Stimulated activated CD8-positive, alpha-beta memory T cell treated with anti-CD3 and anti-CD28 coated beads, Interleukin-4, amount 100 ng/mL, for 4 hours (primary cell): ENCODE measurements at regions not wholly inside any gene's neighbourhood (a gene's known extent, or its start where the extent isn't known, plus 50 kb on each side); places are given as distances from the start of the nearest gene placed in this dataset.

Source experiments
- DNase-seq, 2 donors: peaks; one replicate each; pipeline ENCODE4 v3.0.0-alpha.2; 2020; ENCODE audit warnings: low read depth in 2 of 2, low spot score in 1 of 2

DNA sequence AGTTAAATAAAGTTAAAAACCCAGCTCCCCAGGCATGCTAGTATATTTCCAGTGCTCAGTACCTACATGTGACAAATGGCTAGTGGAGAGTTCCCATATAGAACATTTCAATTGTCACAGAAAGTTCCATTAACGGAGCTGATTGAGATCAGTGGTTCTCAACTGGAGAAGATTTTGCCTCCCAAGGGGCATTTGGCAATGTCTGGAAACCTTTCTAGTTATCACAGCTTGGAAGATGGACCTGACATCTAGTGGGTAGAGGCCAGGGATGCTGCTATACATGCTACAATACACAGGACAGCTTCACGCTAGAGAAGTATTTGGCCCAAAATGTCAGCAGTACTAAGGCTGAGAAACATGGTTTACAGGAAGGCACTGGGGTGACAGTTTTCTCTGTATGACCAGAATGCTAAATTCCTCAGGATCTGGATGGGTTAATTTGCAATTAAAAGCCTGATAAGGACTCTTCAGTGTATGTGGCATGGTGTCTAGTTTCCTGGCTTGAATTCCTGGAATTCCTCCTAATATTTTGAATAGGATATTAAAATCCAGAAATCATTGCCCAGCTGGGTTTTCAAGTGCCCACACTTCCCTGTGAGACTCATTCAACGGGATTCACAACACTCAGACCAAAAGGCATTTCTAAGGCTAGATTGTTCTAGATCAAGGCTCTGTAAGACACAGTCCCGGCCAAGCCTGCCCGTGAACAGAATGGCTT, 84.7 kb upstream of the SALL4 start:
- no peak for DNase-seq

DNA sequence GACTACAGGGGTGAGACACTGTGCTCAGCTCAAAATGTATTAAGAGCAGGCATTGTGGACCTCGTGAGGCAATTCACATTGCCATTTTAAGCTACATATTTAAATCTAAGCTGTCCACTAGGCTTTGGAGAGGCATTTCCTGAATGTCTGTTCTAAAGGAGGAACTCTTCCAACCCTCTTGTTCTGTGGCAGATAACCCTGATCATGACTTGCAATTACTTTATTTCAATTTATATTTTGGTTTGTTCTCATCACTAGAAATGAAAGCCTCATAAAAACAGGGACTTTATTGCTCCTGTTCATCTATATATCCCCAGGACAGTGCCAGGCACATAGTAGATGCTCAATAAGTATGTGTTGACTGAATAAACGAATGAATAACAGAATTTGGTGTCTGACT, 84.0 kb upstream of the SALL4 start:
- no peak for DNase-seq

DNA sequence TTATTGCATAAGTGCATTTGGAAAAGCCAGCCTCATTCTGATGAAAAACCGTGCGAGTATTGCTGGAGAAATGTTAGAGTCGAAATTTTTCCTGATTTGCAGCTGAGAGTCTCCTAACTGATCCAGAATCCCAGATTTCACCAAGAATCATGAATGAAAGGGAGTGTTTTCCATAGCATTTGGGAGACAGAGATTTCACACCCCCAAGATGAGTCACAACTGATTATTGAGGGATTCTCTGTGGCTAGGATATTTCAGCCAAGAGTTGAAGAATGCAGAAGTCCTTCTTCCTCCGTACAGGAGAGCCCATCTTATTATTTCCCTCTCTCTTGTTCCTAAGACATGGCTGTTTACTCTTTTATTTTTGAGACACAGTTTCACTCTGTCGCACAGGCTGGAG, 82.2 kb upstream of the SALL4 start:
- DNase-seq = no peak

DNA sequence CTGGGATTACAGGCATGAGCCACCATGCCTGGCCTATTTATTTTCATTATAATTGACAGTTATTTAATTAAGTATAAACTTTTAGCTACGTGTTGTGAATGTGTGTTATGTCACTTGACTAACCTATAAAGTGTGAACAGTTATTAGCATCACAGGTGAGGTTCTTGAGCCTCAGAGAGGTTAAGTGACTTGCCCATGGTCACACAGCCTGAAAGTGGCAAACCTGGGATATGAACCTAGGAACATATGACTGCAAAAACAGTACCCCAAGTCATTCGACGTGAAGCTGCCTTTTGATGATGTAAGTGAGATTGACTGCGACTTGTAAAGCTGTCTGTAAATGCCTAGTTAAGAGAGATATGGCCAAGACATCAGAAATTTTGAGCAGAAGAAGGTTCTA, 77.9 kb upstream of the SALL4 start:
- no peak for DNase-seq

DNA sequence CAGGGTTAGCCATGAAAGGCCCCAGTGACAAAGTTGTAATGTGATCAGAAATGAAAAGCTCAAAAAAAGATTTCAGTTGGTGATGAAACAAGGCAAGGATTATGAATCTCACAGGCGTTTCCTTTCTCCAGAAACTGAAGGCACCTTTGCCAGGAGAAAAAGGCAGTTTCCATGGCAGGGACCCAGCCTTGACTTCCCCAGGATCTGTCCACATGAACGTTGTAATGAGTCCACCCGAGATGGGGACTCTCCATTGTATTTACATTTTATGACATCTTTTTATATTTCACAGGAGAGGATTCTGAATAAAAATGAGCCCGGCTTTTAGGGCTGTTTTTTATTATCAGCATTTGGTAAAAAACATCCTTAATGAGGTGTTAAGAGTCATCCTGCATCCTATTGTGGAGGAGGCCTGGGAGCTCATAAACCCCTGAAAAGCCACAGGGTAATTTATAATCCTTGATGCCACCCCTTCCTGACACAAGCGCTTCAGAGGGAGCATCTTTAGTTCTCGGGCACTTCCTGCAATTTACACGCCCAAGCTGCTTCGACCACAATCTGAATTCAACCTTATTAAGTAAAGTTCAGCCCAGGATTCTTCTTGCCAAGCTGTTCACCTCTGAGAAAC, 74.1 kb upstream of the SALL4 start:
- DNase-seq = no peak

DNA sequence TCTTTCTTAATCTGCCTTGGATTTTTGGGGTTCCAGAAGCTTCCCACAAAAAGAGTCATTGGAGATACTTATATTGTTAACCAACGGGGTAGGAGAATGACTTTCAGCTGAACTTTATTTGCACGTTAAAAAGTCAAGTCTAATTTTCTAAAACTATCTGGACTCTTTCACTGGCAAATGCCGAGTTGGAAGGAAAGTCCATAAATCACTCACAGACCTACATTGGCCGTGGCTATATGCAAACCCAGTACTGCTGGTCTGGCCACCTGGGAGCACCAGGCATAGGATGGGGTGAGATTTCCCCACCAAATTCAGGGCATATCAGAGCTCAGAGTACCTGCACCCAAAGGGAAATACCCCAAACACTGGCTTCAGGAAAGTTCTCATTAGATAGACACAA, 71.3 kb upstream of the SALL4 start:
- no peak for DNase-seq

DNA sequence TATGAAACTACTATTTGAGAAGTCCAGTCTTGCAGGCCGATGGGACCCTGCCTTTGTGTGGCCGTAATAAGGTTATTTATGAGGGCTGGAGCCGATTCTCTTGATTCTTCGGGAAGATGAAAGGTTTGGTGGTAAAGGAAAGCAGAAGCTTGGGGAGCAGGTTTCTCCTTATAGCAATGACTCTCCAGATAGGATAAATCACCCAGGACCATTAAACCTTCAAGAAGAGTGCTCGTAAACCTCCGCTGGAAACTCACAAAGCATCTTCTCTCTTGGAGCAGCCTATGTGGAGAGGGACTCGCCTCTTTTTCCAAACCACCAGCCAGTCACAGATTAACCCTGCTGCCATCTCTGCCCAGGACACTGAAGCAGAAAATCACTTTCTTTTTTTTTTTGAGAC, 69.6 kb upstream of the SALL4 start:
- DNase-seq = no peak

DNA sequence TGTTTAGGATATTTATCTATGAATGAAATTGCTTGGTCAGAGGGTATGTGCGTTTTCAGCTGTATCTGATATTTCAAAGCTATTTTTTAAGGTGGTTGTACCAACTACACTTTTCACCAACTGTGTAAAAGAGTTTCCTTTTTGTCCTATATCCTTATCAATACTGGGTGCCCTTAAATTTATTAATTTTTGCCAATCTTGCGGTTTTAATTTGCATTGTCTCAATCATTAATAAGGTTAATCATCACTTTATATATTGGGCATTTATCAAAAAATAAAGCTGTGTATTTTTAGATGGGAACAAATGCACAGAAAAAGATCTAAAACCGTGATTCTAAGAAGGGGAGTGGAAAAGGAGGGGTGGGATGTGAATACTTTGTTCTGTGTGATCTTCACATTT, 66.7 kb upstream of the SALL4 start:
- DNase-seq = no peak

DNA sequence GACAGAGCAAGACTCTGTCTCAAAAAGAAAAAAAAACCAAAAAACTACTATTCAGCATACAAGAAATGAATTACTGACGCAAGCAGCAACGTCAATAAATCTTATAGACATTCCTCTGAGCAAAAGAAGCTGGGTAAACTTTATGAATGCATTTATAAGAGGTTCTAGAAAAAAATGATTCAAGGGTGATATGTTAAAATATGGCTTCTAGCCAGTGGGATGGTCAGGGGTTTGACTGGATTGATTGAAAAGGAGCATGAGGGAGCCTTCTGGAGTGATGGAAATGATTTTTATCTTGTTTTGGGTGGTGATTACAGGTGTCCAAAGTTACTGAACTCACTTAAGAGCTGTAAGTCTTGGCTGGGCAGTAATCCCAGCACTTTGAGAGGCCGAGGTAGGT, 64.9 kb upstream of the SALL4 start:
- DNase-seq = no peak

DNA sequence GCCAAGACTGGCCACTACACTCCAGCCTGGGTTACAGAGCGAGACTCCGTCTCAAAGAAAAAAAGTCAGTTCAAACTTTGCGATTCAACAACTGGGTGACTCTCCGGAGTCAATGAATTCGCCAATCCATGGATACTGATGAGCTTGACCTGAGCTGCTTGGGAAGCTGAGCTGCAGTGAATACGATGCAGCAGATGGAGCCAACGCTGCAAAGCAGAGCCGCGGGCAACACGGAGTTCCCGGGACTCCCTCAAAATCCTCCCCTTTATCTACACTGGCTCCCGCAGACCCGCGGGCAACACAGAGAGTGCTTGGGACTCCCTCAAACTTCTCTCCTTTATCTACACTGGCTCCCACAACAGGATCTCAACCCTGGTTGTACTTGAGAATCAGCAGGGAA, 62.6 kb upstream of the SALL4 start:
- DNase-seq = no peak

DNA sequence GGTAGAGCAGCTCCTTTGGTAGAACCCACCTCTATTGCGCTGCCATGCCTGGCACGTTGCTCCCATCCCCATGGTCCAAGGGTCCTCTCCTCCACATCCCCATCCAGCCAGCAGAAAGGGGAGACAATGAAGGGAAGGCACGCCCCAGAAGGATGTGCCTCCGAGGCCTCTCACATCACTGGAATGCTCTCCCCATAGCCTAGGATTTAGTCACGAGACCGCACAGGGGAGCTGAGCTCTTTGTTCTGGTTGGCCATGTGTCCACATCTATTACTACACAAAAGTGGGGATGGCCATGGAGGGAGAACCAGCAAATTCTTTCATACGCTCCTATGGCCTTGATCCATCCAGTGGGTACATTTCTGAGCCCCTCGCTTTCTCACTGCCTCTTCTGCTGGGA, 60.5 kb upstream of the SALL4 start:
- no peak for DNase-seq

DNA sequence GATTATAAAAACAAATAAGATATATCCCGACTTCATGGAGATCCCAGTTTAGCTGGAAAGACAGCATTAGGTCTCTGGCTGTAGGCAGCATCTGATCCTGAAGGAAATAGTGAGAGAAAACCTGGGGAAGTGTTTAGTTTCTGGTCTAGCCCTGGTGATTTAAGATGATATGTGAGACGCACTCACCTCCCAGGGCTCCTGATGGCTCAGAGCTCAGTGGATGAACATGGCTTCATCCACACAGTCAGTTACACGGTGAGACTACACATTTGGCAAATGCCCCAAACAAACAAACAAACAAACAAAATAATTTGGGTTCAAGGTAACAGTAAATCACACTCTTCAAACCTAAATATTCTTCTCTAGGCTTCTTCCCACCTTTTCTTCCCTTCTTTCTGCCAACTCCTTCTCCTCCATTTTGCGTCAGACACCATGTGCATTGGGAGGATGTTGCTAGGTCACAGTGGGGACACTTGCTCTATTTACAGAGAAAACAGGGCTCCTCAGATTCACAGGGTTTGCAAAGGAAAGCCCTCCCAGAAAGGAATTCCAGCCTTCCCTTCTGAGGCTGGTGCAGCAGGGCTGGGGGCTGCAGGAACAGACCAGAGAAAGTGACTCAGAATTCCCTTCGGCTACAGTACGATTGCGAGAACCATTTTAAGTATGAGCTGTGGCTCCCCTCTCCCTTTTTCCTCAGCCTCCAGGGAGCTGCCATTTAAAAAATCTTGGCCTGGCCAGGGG, 59.6 kb upstream of the SALL4 start:
- no peak for DNase-seq

DNA sequence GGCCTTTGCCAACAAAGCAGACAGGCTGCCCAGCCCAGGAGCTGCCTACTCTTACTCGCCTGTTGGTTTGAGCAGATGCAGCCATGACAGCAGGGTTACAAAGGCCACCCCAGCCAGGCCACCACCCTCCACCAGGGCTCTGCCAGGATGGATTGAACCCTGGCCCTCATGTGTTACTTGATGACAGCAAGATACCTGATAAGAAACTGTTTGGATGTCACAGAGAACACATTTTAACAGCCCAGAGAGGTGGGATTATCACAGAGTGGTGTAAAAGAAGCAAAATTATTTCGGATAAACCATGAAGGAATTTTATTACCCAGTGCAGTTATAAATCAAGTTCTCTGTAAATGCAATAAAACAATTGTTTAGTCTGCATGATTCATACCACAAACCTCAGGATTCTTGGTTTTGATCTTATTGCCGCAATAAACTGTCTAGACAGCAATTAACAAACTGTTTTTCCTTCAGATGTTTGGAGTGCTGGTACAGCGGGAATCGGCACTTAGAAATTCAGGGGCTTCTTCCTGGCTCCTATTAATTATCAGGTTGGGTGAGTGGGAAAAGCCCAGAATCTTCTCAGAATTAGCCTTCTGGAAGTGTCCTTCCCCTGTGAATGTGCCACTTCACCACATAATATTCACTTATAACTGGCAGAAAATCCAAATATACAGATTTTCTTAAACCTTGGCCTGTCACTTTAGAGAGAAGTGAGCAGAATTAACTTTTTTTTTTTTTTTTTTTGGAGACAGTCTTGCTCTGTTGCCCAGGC, 58.0 kb upstream of the SALL4 start:
- no peak for DNase-seq

DNA sequence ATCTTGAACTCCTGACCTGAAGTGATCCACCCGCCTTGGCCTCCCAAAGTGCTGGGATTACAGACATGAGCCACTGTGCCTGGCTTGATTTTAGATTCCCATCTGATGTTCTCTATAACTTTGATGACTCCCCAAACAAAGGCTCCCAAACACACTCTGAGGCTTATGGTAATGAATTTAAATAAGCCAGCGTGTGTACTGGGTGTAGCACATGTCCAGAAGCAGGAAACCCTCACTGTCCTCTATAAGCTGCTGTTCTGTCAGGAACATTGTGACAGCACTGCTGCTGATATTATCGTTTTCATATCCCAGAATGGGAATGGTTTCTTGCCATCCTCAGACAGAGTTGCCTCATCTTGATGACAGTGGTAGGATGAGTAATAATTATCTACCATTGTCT, 54.1 kb upstream of the SALL4 start:
- DNase-seq = no peak

DNA sequence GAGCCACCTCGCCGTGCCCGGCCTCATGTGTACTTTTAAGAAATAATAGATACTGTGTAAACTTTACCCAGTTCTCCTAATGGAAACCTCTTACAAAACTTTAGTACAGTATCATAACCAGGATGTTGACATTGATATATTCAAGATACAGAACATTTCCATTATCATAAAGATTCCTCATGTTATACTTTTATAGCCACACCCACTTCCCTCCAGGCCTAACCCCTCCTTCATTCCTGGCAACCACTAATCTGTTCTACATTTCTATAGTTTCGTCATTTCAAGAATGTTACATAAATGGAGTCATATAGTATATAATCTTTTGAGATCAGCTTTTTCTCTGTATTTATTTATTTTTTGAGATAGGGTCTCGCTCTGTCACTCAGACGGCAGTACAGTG, 52.6 kb upstream of the SALL4 start:
- DNase-seq = no peak
